CD14-positive monocyte (primary cell): ENCODE measurements at regions not wholly inside any gene's neighbourhood (a gene's known extent, or its start where the extent isn't known, plus 50 kb on each side); places are given as distances from the start of the nearest gene placed in this dataset.

Experiments
- DNase-seq, 3 donors: peaks; one replicate each; pipeline ENCODE4 v3.0.0-alpha.2; 2011 to 2022
- H2AFZ ChIP-seq: 2 replicates; pipeline ENCODE4 v1.6.0; 2012; ENCODE audit warnings: mild to moderate bottlenecking, low read depth, low read length, inconsistent platforms; ENCODE audit not compliant: insufficient read depth, poor library complexity, severe bottlenecking
- H3K27ac ChIP-seq, 2 donors: 1 replicate in 1 of 2; 2 replicates in 1 of 2; pipeline ENCODE4 v1.5.1; 2012 to 2013; ENCODE audit warnings: low read length in 2 of 2, control low read depth in 1 of 2, inconsistent platforms in 1 of 2, low read depth in 1 of 2, mild to moderate bottlenecking in 1 of 2
- H3K27me3 ChIP-seq, 2 donors: one replicate each; pipeline versions ENCODE4 v1.6.0 to v1.6.1; 2011 to 2013; ENCODE audit warnings: low read length in 2 of 2; ENCODE audit not compliant: control insufficient read depth in 2 of 2, insufficient read depth in 2 of 2
- H3K36me3 ChIP-seq, 2 donors: replicated peaks in 1 of 2; 1 replicate in 1 of 2; 2 replicates in 1 of 2; pipeline versions ENCODE4 v1.5.1 to v1.6.1; 2012 to 2013; ENCODE audit warnings: low read length in 2 of 2, control low read depth in 1 of 2, inconsistent platforms in 1 of 2, mild to moderate bottlenecking in 1 of 2; ENCODE audit not compliant: insufficient read depth in 2 of 2, control insufficient read depth in 1 of 2
- H3K4me1 ChIP-seq, 2 donors: 1 replicate in 1 of 2; 2 replicates in 1 of 2; pipeline versions ENCODE4 v1.5.1 to v1.6.1; 2012 to 2013; ENCODE audit warnings: low read length in 2 of 2, control low read depth in 1 of 2, inconsistent platforms in 1 of 2, mild to moderate bottlenecking in 1 of 2, moderate library complexity in 1 of 2; ENCODE audit not compliant: insufficient read depth in 2 of 2, control insufficient read depth in 1 of 2
- H3K4me2 ChIP-seq: replicated peaks from 2 replicates; pipeline ENCODE3; 2012; ENCODE audit warnings: low read length, moderate library complexity, mild to moderate bottlenecking; ENCODE audit not compliant: poor library complexity, severe bottlenecking; ENCODE audit errors: extremely low read depth
- H3K4me3 ChIP-seq, 3 experiments: fragments of 200-600 bp in 1 of 3; sonication (generic) in 1 of 3; replicated peaks in 1 of 3; 1 replicate in 2 of 3; 2 replicates in 1 of 3; pipeline ENCODE4 v1.5.1; 2011 to 2013; ENCODE audit warnings: low read length in 3 of 3, mild to moderate bottlenecking in 3 of 3, control low read depth in 2 of 3, low read depth in 2 of 3, inconsistent platforms in 1 of 3, moderate library complexity in 1 of 3
- H3K79me2 ChIP-seq: 2 replicates; pipeline ENCODE4 v1.6.0; 2012; ENCODE audit warnings: mild to moderate bottlenecking, control low read depth, inconsistent platforms, low read length, moderate library complexity; ENCODE audit not compliant: insufficient read depth
- H3K9ac ChIP-seq: 2 replicates; pipeline ENCODE4 v1.6.0; 2017; ENCODE audit warnings: low read length, mild to moderate bottlenecking; ENCODE audit not compliant: insufficient read depth, poor library complexity, severe bottlenecking
- H3K9me3 ChIP-seq, 2 donors: replicated peaks in 1 of 2; 1 replicate in 1 of 2; 2 replicates in 1 of 2; pipeline versions ENCODE4 v1.5.1 to v1.6.1; 2012 to 2013; ENCODE audit warnings: low read length in 2 of 2, control low read depth in 1 of 2; ENCODE audit not compliant: control insufficient read depth in 1 of 2, insufficient read depth in 1 of 2
- H4K20me1 ChIP-seq: 2 replicates; pipeline ENCODE4 v1.6.0; 2012; ENCODE audit warnings: mild to moderate bottlenecking, low read length, control low read depth, moderate library complexity; ENCODE audit not compliant: insufficient read depth
- H3K27ac Mint-ChIP-seq, 7 donors: one replicate each; pipeline ENCODE4 v1.8.0; 2020; ENCODE audit warnings: mild to moderate bottlenecking in 7 of 7, mixed read lengths in 7 of 7, moderate library complexity in 6 of 7, inconsistent platforms in 2 of 7
- H3K27me3 Mint-ChIP-seq, 3 donors: one replicate each; pipeline ENCODE4 v1.8.0; 2021 to 2022; ENCODE audit warnings: low read depth in 3 of 3, mild to moderate bottlenecking in 3 of 3, mixed read lengths in 3 of 3, moderate library complexity in 3 of 3, inconsistent platforms in 1 of 3
- H3K36me3 Mint-ChIP-seq, 2 donors: one replicate each; pipeline ENCODE4 v1.8.0; 2020; ENCODE audit warnings: mixed read lengths in 2 of 2, inconsistent platforms in 1 of 2, mild to moderate bottlenecking in 1 of 2
- H3K4me1 Mint-ChIP-seq: one replicate; pipeline ENCODE4 v1.8.0; 2020; ENCODE audit warnings: mild to moderate bottlenecking, mixed read lengths
- H3K4me3 Mint-ChIP-seq, 2 donors: one replicate each; pipeline ENCODE4 v1.8.0; 2020; ENCODE audit warnings: mild to moderate bottlenecking in 2 of 2, mixed read lengths in 2 of 2, moderate library complexity in 1 of 2
- H3K9me3 Mint-ChIP-seq, 7 donors: one replicate each; pipeline ENCODE4 v1.8.0; 2020 to 2022; ENCODE audit warnings: mixed read lengths in 7 of 7, mild to moderate bottlenecking in 6 of 7, moderate library complexity in 6 of 7, inconsistent platforms in 2 of 7
- CTCF ChIP-seq: fragments of 200-600 bp; IDR thresholded peaks from one replicate; pipeline ENCODE4 v1.8.0; 2022; ENCODE audit warnings: antibody characterized with exemption, mild to moderate bottlenecking
- WGBS: methylation state at CpG from one replicate; pipeline ENCODE4 v1.1.5; 2013; ENCODE audit warnings: missing lambda C conversion rate; ENCODE audit not compliant: insufficient coverage; 5-methylcytosine and 5-hydroxymethylcytosine counted together
- intact Hi-C, 2 donors: fragments of 100-400 bp; cut with micrococcal nuclease; formaldehyde crosslinking; loops; one replicate each; pipeline versions ENCODE4 v1.15.0 to v1.15.1; 2023

DNA sequence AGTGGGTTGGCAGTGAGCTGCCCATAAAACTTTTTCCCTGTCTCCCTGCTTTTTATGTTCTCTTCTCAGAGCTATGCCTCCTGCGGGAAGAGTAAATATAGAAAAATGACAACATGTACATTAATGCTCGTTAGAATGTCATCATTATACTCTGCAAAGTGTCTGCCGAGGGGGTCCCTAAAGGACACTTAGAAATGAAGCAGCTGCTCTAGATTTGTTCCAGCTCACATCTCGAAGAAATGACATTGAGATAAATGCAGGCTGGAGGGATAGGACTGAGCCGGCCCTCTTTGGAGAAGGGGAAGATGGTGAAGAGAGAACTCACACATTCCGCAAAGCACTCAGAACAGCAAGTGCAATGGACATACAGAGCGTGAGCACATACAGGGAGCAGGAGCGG lies 240.0 kb downstream of the NXPE2 start:
- TF ChIP-seq CTCF: no peak
- intact Hi-C loops: no loop called here
- no peaks in the 10 kb centered on the region for H3K27me3 ChIP-seq
- no peaks in the 10 kb centered on the region for H3K79me2 ChIP-seq
- H3K36me3 ChIP-seq: no peaks in the 10 kb centered on the region
- no peak overlapping the region for H3K9ac ChIP-seq
- no peaks in the 10 kb centered on the region for H3K4me1 ChIP-seq
- no peaks in the 10 kb centered on the region for H4K20me1 ChIP-seq
- H3K9me3 Mint-ChIP-seq: peaks cover 0 to 7% (median 3%) of the 10 kb centered on the region in 7 donors
- no peak overlapping the region for H3K27ac Mint-ChIP-seq
- 100% methylated on average over 5 of the region's 8 CpGs for WGBS
- no peak overlapping the region for H3K4me3 Mint-ChIP-seq
- H3K4me1 Mint-ChIP-seq: no peaks in the 10 kb centered on the region
- peaks cover 0 to 3% (median 0%) of the 10 kb centered on the region in 3 donors for H3K27me3 Mint-ChIP-seq
- no peak overlapping the region for H2AFZ ChIP-seq
- H3K4me3 ChIP-seq: no peak overlapping the region
- no peak overlapping the region for H3K27ac ChIP-seq
- H3K9me3 ChIP-seq: peaks cover 0 to 3% of the 10 kb centered on the region in 2 donors
- H3K4me2 ChIP-seq: no peak overlapping the region
- no peak for DNase-seq
- no peaks in the 10 kb centered on the region for H3K36me3 Mint-ChIP-seq

DNA sequence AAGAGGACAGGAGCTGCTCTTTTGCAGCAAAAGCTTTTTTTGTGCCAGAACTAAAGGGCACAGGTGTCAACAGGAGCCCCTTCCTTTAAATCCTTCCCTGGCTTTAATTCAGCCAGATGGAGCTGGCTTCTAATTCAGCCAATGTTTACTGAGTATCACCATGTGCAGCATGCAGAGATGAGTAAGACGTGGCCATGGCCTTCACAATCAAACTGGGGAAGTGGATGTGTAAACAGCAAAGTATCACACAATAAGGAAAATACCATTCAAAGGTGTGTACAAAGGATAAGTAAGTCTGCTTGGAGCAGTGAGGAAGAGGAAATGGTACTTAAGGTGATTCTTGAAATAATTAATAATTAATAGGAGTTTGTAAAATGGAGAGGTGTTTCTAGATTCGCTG lies 243.4 kb downstream of the NXPE2 start:
- intact Hi-C loops: no loop called here
- TF ChIP-seq CTCF: no peak

More for the DNA sequence above, 243.4 kb downstream of the NXPE2 start:
- H3K4me1 ChIP-seq: no peaks in the 10 kb centered on the region
- H3K9me3 Mint-ChIP-seq: peaks cover 4 to 13% (median 6%) of the 10 kb centered on the region in 7 donors
- H3K9me3 ChIP-seq: peaks cover 4 to 7% of the 10 kb centered on the region in 2 donors
- H3K27ac ChIP-seq: no peak overlapping the region
- H3K79me2 ChIP-seq: no peaks in the 10 kb centered on the region
- no peak for DNase-seq
- no peaks in the 10 kb centered on the region for H3K36me3 Mint-ChIP-seq
- no peak overlapping the region for H3K27ac Mint-ChIP-seq
- no peaks in the 10 kb centered on the region for H3K4me1 Mint-ChIP-seq
- H3K4me3 ChIP-seq: no peak overlapping the region
- H3K36me3 ChIP-seq: no peaks in the 10 kb centered on the region
- H2AFZ ChIP-seq: no peak overlapping the region
- WGBS: no CpG with 5 or more reads among the region's 2 CpGs
- H4K20me1 ChIP-seq: no peaks in the 10 kb centered on the region
- peaks cover 0 to 3% (median 0%) of the 10 kb centered on the region in 3 donors for H3K27me3 Mint-ChIP-seq
- H3K4me3 Mint-ChIP-seq: no peak overlapping the region
- no peaks in the 10 kb centered on the region for H3K27me3 ChIP-seq
- no peak overlapping the region for H3K4me2 ChIP-seq
- no peak overlapping the region for H3K9ac ChIP-seq
